ENCODE measurements at regions not wholly inside any gene's neighbourhood (a gene's known extent, or its start where the extent isn't known, plus 50 kb on each side); places are given as distances from the start of the nearest gene placed in this dataset.

- DNase-seq (ENCODE audit: low read depth) = no peak
Observed at GRCh38 chr6:97813889-97814567, 531.0 kb upstream of the MMS22L start.

GRCh38 chr6:97815301-97815812, 532.3 kb upstream of the MMS22L start:
- DNase-seq (ENCODE audit: low read depth) = no peak

GRCh38 chr6:97816526-97816925, 533.5 kb upstream of the MMS22L start:
- no peak for DNase-seq (ENCODE audit: low read depth)

- no peak for DNase-seq (ENCODE audit: low read depth)
Observed at GRCh38 chr6:97819710-97820109, 536.7 kb upstream of the MMS22L start.

GRCh38 chr6:97820400-97820799, 537.4 kb upstream of the MMS22L start:
- no peak for DNase-seq (ENCODE audit: low read depth)

GRCh38 chr6:97822632-97823031, 539.6 kb upstream of the MMS22L start:
- no peak for DNase-seq (ENCODE audit: low read depth)

GRCh38 chr6:97841763-97842162, 558.7 kb upstream of the MMS22L start:
- peak; percentile 9 for DNase-seq (ENCODE audit: low read depth)

GRCh38 chr6:97842521-97842920, 559.5 kb upstream of the MMS22L start:
- no peak for DNase-seq (ENCODE audit: low read depth)

- DNase-seq (ENCODE audit: low read depth) = no peak
Observed at GRCh38 chr6:97849390-97849789, 566.4 kb upstream of the MMS22L start.

- DNase-seq (ENCODE audit: low read depth) = peak; percentile 46
Observed at GRCh38 chr6:97850458-97851212, 567.6 kb upstream of the MMS22L start.

- no peak for DNase-seq (ENCODE audit: low read depth)
Observed at GRCh38 chr6:97863697-97864096, 580.7 kb upstream of the MMS22L start.

- no peak for DNase-seq (ENCODE audit: low read depth)
Observed at GRCh38 chr6:97864366-97864765, 581.4 kb upstream of the MMS22L start.

GRCh38 chr6:97864826-97865225, 581.8 kb upstream of the MMS22L start:
- DNase-seq (ENCODE audit: low read depth) = no peak

GRCh38 chr6:97865612-97866011, 582.6 kb upstream of the MMS22L start:
- no peak for DNase-seq (ENCODE audit: low read depth)

GRCh38 chr6:97866616-97867015, 583.6 kb upstream of the MMS22L start:
- DNase-seq (ENCODE audit: low read depth) = no peak

GRCh38 chr6:97867177-97867576, 584.2 kb upstream of the MMS22L start:
- no peak for DNase-seq (ENCODE audit: low read depth)

- DNase-seq (ENCODE audit: low read depth) = no peak
Observed at GRCh38 chr6:97870273-97870672, 587.3 kb upstream of the MMS22L start.

GRCh38 chr6:97876711-97877110, 593.7 kb upstream of the MMS22L start:
- DNase-seq (ENCODE audit: low read depth) = no peak

- DNase-seq (ENCODE audit: low read depth) = no peak
Observed at GRCh38 chr6:97882755-97883154, 599.7 kb upstream of the MMS22L start.

- DNase-seq (ENCODE audit: low read depth) = no peak
Observed at GRCh38 chr6:97885325-97885724, 602.3 kb upstream of the MMS22L start.

GRCh38 chr6:97885828-97886227, 602.8 kb upstream of the MMS22L start:
- DNase-seq (ENCODE audit: low read depth) = no peak

GRCh38 chr6:97901531-97901930, 618.5 kb upstream of the MMS22L start:
- no peak for DNase-seq (ENCODE audit: low read depth)

- DNase-seq (ENCODE audit: low read depth) = no peak
Observed at GRCh38 chr6:97909380-97909779, 626.4 kb upstream of the MMS22L start.

- no peak for DNase-seq (ENCODE audit: low read depth)
Observed at GRCh38 chr6:97913721-97914120, 630.7 kb upstream of the MMS22L start.

Data from iris pigment epithelial cell (primary cell).